HCT116 (cell line): ENCODE measurements at regions not wholly inside any gene's neighbourhood (a gene's known extent, or its start where the extent isn't known, plus 50 kb on each side); places are given as distances from the start of the nearest gene placed in this dataset.

Experiments used
- ELF1 ChIP-seq: IDR thresholded peaks from 2 replicates; pipeline ENCODE4 v1.6.1; 2012; ENCODE audit warnings: low read depth, borderline replicate concordance
- POLR2A ChIP-seq: IDR thresholded peaks from 2 replicates; pipeline ENCODE4 v1.7.0; 2011; ENCODE audit warnings: borderline replicate concordance; ENCODE audit not compliant: insufficient read depth, insufficient read length; ENCODE audit errors: extremely low read depth
- POLR2AphosphoS5 ChIP-seq: IDR thresholded peaks from 2 replicates; pipeline ENCODE4 v1.6.1; 2011; ENCODE audit warnings: mild to moderate bottlenecking, low read depth, low read length, moderate library complexity
- TF ChIP-seq, protein P1 (sequence below), 3 experiments: fragments of 200-600 bp in 1 of 3; sonication (generic) in 1 of 3; IDR thresholded peaks in 2 of 3; conservative IDR thresholded peaks in 1 of 3; 2 replicates each; pipeline ENCODE4 v1.5.1; 2012 to 2017; ENCODE audit warnings: low read depth in 2 of 3, low read length in 2 of 3, antibody characterized with exemption in 1 of 3, borderline replicate concordance in 1 of 3, control low read depth in 1 of 3, mild to moderate bottlenecking in 1 of 3, mixed read lengths in 1 of 3, mixed run types in 1 of 3, moderate library complexity in 1 of 3; ENCODE audit not compliant: insufficient read depth in 1 of 3

DNA sequence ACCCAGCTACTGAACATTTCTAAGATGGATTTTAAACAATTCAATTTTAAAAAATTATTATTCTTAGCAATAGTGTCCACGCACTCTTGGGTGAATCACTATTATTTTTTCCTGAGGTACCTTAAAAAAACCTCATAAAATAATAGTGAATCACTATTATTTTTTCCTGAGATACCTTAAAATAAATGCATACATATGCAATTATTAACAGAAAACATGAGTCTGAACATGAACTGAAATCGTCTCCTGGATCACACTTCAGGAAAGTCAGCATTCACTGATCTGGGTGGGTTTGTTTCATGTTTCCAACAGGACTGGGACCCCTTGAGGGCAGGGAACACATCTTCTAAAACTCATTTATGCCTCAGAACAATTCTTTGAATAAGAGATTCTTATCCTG is 63.1 kb upstream of the IFNLR1 start:
- no peak for TF ChIP-seq POLR2A
- TF ChIP-seq, protein P1, sequence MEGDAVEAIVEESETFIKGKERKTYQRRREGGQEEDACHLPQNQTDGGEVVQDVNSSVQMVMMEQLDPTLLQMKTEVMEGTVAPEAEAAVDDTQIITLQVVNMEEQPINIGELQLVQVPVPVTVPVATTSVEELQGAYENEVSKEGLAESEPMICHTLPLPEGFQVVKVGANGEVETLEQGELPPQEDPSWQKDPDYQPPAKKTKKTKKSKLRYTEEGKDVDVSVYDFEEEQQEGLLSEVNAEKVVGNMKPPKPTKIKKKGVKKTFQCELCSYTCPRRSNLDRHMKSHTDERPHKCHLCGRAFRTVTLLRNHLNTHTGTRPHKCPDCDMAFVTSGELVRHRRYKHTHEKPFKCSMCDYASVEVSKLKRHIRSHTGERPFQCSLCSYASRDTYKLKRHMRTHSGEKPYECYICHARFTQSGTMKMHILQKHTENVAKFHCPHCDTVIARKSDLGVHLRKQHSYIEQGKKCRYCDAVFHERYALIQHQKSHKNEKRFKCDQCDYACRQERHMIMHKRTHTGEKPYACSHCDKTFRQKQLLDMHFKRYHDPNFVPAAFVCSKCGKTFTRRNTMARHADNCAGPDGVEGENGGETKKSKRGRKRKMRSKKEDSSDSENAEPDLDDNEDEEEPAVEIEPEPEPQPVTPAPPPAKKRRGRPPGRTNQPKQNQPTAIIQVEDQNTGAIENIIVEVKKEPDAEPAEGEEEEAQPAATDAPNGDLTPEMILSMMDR (IDR thresholded peaks at IDR 0.05 in 2 of 3, conservative IDR thresholded peaks at IDR 0.05 in 1 of 3; ENCODE audit: borderline replicate concordance in 1 of 3, insufficient read depth in 1 of 3, low read depth in 2 of 3, low read length in 2 of 3), result no peak
- no peak for TF ChIP-seq ELF1
- TF ChIP-seq POLR2AphosphoS5, result no peak
